ENCODE measurements at regions not wholly inside any gene's neighbourhood (a gene's known extent, or its start where the extent isn't known, plus 50 kb on each side); places are given as distances from the start of the nearest gene placed in this dataset.
"Not testable (repeated sequence)": the region's sequence is repeated elsewhere in the genome, so short reads cannot be mapped to it uniquely, and the experiment has no call there.

DNA sequence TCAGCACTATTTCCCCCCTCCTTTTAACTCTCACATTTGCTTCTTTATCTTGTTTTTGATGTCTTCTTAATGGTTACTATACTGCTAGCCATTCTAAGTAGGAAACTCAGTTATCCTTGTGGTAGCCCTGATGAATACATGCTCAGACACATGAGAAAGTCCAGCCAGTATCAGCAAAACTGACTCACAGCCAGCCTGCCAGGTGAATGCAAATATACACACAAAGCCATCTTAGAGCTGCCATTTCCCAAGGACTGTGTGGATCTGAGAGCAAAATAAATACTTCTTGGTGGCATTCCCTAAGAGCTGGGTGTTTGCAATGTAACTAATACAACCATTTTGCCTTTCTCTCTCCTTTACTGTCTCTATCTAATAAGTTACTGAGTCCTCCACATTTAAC, 455.2 kb downstream of the CCER1 start:
- DNase-seq, result no peak

DNA sequence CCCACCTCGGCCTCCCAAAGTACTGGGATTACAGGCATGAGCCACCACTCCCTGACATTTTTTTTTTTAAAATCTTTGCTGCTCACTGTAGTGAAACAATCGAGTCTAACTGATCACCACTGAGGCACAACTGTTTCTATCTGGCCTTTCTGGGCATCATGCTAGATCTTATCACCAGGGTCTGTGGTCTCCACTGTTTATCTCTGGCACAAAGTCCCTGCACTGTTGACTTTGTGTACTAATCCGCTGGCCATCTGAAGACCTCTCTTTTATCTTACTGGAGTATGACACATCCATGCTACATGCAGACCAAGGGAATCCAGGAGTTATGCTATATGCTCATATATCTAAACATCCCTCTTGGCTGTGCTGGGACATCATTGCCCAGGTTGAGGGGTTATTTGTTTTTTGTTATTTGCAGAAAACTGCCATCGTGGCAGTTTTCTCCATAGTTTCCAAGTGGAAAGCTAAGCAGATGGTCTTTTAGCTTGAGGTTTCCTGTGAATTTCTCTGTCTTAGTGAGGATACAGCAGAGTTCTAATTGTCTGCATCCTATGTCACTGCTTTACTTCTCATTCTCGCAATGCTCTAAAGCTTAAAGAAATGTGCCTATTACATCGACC, 456.9 kb downstream of the CCER1 start:
- no peak for DNase-seq

- DNase-seq, result no peak
Observed at GRCh38 chr12:90490355-90490754, 464.6 kb downstream of the CCER1 start.

DNA sequence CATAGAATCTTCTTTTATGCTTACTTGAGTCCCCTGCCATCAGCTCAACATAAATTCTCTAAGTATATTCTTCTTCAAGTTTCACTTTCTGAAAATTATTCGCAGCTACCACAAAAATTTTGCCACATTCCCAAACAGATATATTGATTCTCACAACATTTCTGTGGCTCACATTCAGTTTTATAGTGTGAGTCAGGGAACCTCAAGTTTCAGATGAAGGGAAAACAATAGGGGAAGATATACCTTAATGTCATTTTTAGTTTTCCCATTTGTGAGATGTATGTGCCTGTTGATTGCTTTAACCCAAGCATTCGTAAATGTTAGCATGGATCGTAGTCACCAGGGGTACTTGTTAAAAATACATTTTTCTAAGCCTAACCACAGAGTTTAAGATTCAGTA, 465.8 kb downstream of the CCER1 start:
- DNase-seq, result no peak

DNA sequence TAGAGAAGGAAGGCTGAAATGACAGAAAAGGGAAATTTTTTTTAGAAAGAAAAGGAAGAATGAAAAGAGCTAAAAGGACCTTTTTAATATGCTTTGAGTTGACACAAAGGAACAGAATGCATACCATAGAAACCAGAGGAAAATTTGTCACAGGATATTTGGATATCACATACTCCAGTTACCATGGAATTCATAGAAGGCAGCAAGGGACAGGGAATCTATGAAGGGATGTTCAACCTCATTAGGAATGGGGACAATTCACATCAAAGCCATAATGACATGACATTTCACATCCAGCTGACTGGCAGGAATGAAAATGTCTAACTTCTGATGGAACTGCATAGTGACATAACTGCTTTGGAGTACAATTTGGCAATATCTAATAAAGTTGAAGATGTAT, 469.4 kb downstream of the CCER1 start:
- no peak for DNase-seq

DNA sequence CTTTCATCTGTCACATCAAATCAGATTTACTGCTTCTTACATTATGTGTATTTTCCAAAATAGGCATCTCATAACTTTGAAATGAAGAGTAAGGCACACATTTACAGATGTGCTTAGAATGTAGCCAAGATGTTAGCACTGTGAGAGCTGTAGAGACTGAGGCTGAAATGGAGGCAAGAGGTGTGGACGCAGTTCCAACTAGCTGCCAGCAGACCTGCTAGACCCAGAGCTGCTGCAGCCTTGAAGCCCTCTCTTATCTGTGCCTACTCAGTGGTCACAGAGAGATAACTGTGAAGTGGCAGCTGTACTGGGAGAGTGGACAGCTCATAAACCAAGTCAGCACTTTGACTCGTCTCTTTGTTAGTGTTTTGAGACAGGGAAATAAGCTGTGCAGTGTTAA, 470.9 kb downstream of the CCER1 start:
- no peak for DNase-seq

DNA sequence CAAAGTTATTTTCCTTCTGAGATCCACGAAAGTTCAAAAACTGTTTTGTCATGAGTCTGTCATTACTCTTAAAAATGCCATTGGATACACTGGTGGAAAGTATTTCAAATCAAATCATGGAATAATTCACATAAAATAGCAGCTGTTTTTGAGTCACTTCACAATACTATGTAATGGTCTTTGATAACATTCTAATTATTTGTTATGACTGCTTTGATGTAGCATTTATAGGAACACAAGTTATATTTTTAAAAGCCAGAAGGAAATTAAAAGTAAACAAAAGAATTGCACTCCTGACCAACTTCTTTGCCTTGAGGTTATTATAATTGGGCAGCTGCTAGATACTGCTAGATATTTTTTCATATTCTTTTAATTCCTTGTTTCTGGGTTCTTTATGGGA, 473.2 kb downstream of the CCER1 start:
- DNase-seq, result no peak

DNA sequence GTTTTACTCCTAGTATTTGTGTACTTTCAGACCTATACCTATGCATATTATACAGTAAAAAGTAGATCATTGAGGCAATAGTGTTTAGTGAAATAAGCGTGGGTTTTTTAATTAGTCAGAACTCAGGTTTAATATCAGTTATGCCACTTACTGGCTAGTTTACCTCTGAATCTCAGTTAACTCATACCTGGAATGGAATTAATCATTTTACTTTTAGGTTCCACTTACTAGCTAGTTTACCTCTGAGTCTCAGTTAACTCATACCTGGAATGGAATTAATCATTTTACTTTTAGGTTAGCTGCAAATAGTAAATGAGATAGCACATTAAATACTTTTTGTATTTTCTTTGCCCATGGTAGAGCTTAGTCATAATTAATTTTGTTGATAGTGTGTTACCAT, 475.7 kb downstream of the CCER1 start:
- DNase-seq, result no peak

- DNase-seq, result no peak
Observed at GRCh38 chr12:90473831-90474230, 481.1 kb downstream of the CCER1 start.

DNA sequence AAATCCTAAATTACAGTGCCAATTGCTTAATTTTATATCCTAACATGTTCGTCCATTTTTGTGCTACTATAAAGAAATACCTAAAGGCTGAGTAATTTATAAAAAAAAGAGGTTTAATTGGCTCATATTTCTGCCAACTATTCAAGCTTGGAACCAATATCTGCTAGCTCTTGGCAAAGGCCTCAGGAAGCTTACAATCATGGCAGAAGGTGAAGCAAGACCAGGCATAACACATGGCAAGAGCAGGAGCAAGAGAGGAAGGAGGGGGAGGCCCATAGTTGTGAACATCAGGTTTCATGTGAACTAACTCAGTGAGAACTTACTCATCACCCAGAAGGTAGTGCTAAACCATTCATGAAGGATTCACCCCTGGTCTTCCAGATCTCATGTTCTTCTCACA, 494.3 kb downstream of the CCER1 start:
- no peak for DNase-seq

DNA sequence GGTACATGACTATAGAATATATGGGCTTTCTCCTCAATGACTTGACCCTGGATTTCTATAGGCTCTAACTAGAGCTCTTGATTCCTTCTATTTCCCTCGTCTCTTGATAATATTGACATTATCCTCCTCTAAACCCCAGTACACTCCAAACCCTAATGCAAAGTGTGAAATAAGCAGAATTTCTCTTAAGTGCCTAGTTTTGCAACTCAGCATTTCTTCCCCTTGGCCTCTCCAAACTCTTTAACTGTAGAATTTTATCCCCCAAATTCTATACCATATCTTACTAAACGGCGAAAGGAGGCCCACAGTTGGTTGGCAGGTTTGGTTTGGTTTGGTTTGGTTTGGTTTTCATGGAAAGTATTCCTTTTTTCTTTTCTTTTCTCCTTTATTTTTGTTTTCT, 498.7 kb downstream of the CCER1 start:
- DNase-seq, result no peak

GRCh38 chr12:90455756-90456155, 499.2 kb downstream of the CCER1 start:
- no peak for DNase-seq

- no peak for DNase-seq
Observed at GRCh38 chr12:90449611-90450010, 505.4 kb downstream of the CCER1 start.

DNA sequence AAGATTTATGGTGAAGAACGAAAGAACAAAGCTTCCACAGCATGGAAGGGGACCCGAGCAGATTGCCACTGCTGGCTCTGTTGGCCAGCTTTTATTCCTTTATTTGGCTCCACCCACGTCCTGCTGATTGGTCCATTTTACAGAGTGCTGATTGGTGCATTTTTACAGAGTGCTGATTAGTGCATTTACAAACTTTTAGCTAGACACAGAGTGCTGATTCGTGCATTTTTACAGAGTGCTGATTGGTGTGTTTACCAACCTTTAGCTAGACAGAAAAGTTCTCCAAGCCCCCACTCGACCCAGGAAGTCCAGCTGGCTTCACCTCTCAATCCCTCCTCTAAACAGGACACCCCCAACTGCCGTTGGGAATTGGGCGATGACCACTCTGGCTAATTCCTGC, 511.5 kb downstream of the CCER1 start:
- not testable (repeated sequence) for DNase-seq

- no peak for DNase-seq
Observed at GRCh38 chr12:90441431-90441830, 513.5 kb downstream of the CCER1 start.

GRCh38 chr12:90428881-90429280, 526.1 kb downstream of the CCER1 start:
- no peak for DNase-seq

DNA sequence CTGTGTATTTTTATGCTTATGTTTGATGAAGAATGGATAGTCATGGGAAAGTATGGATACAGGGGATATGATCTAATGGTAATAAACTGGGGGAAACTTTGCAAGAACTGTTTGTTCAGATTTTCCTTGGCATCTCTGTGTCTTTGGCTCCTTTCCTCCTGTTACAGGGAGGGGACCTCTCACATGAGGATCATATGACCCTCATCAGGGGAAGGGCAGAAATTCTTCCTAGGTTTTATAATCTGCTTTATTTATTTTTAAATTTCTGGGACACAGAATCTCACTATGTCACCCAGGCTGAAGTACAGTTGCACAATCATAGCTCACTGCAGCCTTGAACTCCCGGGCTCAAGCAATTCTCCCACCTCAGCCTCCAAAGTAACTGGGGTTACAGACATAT, 526.5 kb downstream of the CCER1 start:
- DNase-seq, result no peak

DNA sequence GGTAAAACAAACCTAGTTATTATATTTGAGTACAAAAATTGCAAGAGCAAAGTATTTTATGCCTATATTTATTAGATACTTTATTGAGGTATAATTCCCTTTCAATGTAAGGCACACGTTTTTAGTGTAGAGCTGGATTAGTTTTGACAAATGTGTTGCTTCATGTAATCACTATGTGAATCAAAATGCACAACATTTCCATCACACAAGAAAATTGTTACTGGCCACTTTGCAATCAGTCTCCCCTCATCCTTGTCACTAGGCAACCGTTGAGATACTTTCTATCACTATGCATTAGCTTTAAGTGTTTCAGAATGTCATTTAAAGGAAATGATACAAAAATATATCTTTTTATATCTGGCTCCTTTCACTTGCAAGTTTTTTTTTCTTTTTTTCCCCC, 531.0 kb downstream of the CCER1 start:
- no peak for DNase-seq

DNA sequence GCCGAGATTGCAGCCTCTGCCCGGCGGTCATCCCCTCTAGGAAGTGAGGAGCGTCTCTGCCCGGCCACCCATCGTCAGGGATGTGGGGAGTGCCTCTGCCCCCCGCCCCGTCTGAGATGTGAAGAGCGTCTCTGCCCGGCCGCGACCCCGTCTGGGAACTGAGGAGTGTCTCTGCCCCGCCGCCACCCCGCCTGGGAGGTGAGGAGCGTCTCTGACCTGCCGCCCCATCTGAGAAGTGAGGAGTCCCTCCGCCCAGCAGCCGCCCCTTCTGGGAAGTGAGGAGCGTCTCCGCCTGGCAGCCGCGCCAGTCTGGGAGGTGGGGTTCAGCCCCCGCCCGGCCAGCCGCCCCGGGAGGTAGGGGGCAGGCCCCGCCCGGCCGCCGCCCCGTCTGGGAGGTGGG, 544.0 kb downstream of the CCER1 start:
- no peak for DNase-seq

- DNase-seq, result no peak
Observed at GRCh38 chr12:90407841-90408240, 547.1 kb downstream of the CCER1 start.

- no peak for DNase-seq
Observed at GRCh38 chr12:90404071-90404470, 550.9 kb downstream of the CCER1 start.

DNA sequence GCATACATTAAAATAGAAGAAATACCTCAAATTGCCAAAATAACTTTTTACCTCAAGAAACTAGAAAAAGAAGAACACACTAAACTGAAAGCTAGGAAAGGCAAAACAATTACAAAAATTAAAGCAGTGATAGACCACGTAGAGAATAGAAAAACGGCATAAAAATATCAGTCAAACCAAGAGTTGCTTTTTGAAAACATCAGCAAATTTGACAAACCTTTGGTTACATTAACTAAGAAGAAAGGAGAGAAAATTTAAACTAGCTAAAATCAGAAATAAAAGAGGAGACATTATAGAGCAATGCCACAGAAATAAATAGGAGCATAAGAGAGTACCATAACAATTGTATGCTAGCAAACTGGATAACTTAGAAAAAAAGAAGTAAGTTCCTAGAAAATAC, 553.8 kb downstream of the CCER1 start:
- no peak for DNase-seq

- no peak for DNase-seq
Observed at GRCh38 chr12:90399357-90399756, 555.6 kb downstream of the CCER1 start.

- DNase-seq, result no peak
Observed at GRCh38 chr12:90398285-90398836, 556.6 kb downstream of the CCER1 start.

DNA sequence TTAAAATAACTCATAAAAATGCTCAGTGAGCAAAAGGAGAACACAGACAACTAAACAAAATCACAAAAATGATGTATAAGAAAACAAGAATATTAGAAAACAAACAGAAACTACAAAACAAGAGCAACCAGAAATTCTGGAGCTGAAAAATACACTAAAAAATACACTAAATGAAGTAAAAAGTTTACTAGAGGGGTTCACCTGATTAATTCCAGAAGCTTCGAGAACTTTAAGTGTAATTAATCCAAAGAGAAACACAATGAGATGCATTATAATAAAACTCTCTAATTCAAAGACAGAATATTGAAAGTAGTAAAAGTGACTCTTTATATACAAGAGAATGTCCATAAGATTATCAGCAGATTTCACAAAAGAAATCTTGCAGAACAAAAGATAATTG, 558.4 kb downstream of the CCER1 start:
- no peak for DNase-seq
